Daoy (cell line): ENCODE measurements at regions not wholly inside any gene's neighbourhood (a gene's known extent, or its start where the extent isn't known, plus 50 kb on each side); places are given as distances from the start of the nearest gene placed in this dataset.
"Not testable (repeated sequence)": the region's sequence is repeated elsewhere in the genome, so short reads cannot be mapped to it uniquely, and the experiment has no call there.

ENCODE experiments used
- DNase-seq: peaks from one replicate; pipeline ENCODE4 v3.0.0-alpha.2; 2015; ENCODE audit warnings: low read depth

GRCh38 chr10:16116404-16117304 lies 256.3 kb upstream of the MINDY3 start:
- peak; percentile 37 for DNase-seq

DNA sequence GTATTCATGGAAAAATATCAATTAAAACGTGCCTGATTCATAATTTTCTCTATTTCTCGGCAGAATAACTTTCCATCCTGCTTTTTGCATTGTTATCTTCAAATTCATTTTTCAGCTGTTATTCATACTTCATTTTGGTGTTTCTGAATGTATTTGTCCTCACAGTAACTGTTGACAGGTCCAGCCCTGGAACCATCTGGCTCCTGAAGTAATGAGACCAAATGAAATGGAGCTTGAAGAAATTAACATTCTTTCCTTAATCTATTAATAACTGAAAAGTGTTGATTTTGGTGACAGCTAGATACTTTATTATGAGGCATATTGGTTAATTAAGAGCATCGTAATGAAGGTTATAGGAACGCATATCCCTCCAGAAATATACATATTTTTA lies 257.0 kb upstream of the MINDY3 start:
- DNase-seq, result no peak

- DNase-seq, result no peak
Observed at GRCh38 chr10:16119445-16119844, 259.1 kb upstream of the MINDY3 start.

DNA sequence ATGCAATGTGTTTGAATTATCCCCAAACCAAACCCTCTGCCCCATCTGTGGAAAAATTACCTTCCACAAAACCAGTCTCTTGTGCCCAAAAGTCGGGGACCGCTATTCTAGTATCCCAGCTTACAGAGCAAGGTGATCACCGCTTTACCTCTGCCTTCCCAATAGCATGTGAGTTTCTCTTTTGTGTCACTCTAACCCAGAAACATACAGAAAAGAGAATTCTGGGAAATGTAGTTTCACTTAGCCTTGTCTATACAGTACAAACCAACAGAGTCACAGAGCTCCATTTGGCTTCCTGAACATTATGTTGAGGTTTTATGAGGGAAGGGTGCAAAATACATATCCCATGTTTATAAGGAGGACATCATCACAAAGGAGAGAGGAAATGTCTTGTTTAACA lies 260.3 kb upstream of the MINDY3 start:
- no peak for DNase-seq

- DNase-seq, result no peak
Observed at GRCh38 chr10:16141499-16141898, 281.2 kb upstream of the MINDY3 start.

DNA sequence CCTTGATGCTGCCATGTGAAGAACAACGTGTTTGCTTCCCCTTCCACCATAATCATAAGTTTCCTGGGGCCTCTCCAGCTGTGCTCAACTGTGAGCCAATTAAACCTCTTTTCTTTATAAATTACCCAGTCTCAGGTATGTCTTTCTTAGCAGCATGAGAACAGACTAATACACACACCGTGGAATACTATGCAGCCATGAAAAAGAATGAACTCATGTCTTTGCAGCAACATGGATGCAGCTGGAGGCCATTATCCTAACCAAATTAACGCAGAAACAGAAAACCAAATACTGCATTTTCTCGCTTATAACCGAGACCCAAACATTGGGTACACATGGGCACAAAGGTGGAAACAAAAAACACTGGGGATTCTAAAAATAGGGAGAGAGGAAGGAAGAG lies 286.7 kb upstream of the MINDY3 start:
- no peak for DNase-seq

GRCh38 chr10:16155834-16156233 lies 281.0 kb upstream of the PTER start:
- no peak for DNase-seq

DNA sequence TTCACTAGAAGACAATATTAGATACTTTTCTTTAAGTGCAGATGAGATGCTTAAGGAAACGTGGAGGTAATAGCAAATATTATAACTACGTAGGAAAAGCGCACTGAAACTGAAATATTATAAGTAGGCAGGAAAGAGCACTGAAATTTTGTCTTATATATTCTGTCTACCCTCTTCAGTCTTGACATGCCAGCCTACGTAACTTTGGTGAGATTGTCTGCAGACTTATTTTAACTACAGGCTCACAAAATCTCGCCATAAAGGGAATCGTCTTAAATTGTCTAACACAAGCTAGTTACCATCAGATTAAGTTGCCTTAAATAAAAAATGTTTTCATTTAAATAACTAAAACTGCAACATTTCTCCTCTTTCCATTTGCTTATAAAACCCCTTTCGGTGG lies 280.1 kb upstream of the PTER start:
- DNase-seq, result no peak

DNA sequence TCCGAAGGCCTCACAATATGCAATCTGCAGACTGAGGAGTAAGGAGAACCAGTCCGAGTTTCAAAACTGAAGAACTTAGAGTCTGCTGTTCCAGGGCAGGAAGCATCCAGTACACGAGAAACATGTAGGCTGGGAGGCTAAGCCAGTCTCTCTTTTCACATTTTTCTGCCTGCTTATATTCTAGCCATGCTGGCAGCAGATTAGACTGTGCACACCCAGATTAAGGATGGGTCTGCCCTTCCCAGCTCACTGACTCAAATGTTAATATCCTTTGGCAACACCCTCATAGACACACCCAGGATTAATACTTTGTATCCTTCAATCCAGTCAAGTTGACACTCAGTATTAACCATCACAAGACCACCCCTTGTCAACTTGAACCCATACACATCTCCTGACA lies 271.7 kb upstream of the PTER start:
- DNase-seq, result not testable (repeated sequence)

DNA sequence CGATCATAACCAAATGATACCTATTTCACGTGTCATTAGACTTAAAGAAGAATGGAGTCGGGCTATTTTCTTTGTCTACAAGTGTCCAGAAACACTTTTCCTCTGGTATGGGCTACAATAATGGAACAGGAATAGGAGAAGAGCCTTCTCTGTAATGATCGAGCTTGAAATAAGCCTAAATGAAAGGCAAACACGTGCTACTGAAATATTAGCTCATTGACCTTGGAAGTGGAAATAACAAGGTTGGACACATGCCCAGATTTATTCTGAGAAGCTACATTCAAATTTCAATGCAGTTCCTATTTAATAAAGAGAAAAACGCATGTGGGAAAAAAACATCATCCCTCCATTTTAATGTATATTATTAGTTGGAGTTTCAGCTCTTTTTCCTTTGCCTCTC lies 254.7 kb upstream of the PTER start:
- DNase-seq, result no peak

GRCh38 chr10:16182688-16183087 lies 254.1 kb upstream of the PTER start:
- DNase-seq, result no peak

GRCh38 chr10:16184096-16184597 lies 252.7 kb upstream of the PTER start:
- no peak for DNase-seq

GRCh38 chr10:16184906-16185305 lies 251.9 kb upstream of the PTER start:
- no peak for DNase-seq

- no peak for DNase-seq
Observed at GRCh38 chr10:16186564-16186963, 250.2 kb upstream of the PTER start.

DNA sequence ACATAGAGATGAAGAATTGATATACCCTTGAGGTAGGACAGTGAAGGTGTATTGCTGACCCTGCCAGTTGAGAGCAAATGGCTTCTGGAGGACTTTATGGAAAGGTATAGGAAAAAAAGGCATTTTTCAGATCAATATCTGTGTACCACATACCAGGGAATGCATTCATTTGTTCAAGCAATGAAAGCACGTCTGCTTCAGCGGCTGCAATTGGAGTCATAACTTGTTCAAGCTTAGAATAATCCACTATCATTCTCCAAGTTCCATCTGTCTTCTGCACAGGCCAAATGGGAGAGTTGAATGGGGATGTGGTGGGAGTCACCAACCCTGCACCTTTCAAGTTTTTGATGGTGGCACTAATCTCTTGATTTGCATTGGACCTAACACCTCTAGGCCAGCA lies 249.6 kb upstream of the PTER start:
- no peak for DNase-seq

GRCh38 chr10:16192337-16192736 lies 244.5 kb upstream of the PTER start:
- DNase-seq, result peak; percentile 30

GRCh38 chr10:16193241-16193640 lies 243.6 kb upstream of the PTER start:
- DNase-seq, result no peak

DNA sequence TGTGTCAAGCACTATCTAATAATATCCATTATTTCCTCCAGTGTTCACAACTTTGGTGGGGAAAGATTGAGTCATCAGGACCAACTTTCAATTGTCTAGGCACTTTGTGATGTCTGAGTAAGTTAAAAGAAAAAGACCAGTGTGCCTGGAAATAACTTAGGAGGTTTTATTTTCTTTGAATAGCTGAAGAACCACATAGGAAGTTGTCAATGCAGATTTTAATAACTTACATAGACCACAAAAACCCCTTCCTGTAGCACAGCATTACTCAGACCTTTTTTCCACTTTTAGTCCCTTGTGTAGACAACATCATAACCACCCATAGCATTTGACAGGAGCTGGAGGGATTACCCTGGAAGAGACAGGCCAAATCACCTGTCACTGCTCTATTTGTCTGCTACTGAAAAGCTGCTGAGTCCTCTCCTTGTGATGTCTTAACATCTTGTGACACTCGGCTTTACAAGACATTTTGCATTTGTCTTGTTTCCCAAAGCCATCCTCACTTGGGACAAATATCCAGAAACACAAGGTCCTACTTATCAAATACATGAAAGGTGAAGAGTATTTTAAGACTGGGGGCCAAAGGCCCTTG lies 241.5 kb upstream of the PTER start:
- DNase-seq, result no peak

- no peak for DNase-seq
Observed at GRCh38 chr10:16195894-16196293, 240.9 kb upstream of the PTER start.

- no peak for DNase-seq
Observed at GRCh38 chr10:16199216-16199615, 237.6 kb upstream of the PTER start.

GRCh38 chr10:16223618-16224017 lies 213.2 kb upstream of the PTER start:
- DNase-seq, result not testable (repeated sequence)

- no peak for DNase-seq
Observed at GRCh38 chr10:16227674-16228073, 209.1 kb upstream of the PTER start.

DNA sequence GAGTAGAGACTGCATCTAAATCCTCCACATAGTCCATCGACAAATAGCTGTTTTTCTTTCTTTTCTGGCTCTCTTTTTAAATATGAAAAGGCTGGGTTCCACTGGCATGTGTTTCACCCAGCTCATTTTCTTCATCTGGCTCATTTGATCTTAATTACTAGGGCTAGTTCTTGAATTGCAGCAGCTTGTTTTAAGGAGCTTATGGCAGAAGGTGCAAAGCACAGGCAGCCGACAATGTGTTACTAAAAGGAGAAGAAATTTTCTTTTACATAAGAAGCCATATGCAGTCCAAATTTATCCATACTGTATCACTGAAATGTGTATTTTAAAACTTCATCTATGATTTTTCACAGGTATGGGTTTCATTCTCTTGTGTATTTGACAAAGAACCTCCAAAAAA lies 205.6 kb upstream of the PTER start:
- no peak for DNase-seq
